SK-N-SH (cell line): ENCODE measurements at regions not wholly inside any gene's neighbourhood (a gene's known extent, or its start where the extent isn't known, plus 50 kb on each side); places are given as distances from the start of the nearest gene placed in this dataset.

Source experiments
- EP300 ChIP-seq, 2 experiments: IDR thresholded peaks; 2 replicates each; pipeline versions ENCODE4 v1.4.0 to v1.6.1; 2012; ENCODE audit warnings: borderline replicate concordance in 1 of 2, low read depth in 1 of 2, low read length in 1 of 2
- MXI1 ChIP-seq: IDR thresholded peaks from 2 replicates; pipeline ENCODE4 v1.6.1; 2012; ENCODE audit warnings: mild to moderate bottlenecking, low read depth, low read length, improper control_type of control experiment
- RAD21 ChIP-seq: IDR thresholded peaks from 2 replicates; pipeline ENCODE4 v1.6.1; 2012; ENCODE audit warnings: mild to moderate bottlenecking, low read length
- RFX5 ChIP-seq: IDR thresholded peaks from 2 replicates; pipeline ENCODE4 v1.6.1; 2012; ENCODE audit warnings: mild to moderate bottlenecking, improper control_type of control experiment, low read length
- TCF12 ChIP-seq: IDR thresholded peaks from 2 replicates; pipeline ENCODE4 v1.4.0; 2012
- YY1 ChIP-seq: IDR thresholded peaks from 2 replicates; pipeline ENCODE4 v1.4.0; 2012; ENCODE audit warnings: low read depth, mild to moderate bottlenecking
- TF ChIP-seq, protein P1 (sequence below): fragments of 200-600 bp; sonication (generic); IDR thresholded peaks from 2 replicates; pipeline ENCODE4 v1.6.1; 2017; ENCODE audit warnings: antibody characterized with exemption, mild to moderate bottlenecking, moderate library complexity
- TF ChIP-seq, protein P2 (sequence below): IDR thresholded peaks from 2 replicates; pipeline ENCODE4 v1.6.1; 2012; ENCODE audit warnings: mild to moderate bottlenecking, low read depth, low read length, moderate library complexity
- TF ChIP-seq, protein P3 (sequence below): IDR thresholded peaks from 2 replicates; pipeline ENCODE4 v1.4.0; 2012; ENCODE audit warnings: low read depth, borderline replicate concordance

DNA sequence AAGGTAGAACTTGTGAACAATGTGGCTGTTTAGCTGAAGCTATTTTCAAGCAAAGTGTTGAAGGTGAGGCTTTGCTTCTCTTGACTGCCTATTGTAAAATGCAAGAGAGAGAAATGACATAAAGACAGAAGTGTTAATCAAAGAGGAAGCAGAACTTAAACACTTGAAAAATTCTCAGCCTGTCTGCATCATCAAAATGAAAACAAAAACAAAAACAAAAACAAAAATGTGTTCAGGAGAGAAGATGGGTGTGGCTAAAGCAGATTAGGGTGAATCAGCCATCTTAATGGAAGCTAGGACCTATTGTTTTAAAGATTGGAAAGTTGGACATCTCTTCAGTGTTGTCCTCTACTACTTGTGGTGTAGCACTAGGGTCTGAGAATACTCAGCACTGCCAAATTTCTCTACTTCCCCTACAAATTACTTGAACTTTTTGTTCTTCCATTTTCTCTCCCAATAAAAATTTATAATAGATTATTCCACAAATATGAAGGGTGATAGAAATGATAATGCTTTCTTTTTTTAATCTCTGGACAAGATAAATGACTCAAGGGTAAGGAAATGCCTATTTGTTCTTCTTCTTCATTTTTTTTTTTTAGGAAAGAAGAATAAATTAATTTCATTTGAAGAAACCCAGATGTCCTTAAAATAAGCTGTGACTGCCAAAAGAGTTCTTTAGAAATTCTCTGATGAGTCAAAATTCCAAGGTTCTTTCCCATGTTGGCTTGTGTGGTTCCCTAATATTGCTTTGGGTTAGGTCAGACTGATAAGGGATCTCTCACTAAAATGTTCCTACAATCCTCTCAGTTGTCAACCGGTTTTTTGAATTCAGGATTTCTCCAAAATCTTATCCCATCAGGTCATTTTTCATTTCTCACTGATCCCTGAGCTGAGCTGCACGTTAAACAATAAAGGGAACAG is 571.2 kb upstream of the ZEB2 start:
- TF ChIP-seq, protein P1, sequence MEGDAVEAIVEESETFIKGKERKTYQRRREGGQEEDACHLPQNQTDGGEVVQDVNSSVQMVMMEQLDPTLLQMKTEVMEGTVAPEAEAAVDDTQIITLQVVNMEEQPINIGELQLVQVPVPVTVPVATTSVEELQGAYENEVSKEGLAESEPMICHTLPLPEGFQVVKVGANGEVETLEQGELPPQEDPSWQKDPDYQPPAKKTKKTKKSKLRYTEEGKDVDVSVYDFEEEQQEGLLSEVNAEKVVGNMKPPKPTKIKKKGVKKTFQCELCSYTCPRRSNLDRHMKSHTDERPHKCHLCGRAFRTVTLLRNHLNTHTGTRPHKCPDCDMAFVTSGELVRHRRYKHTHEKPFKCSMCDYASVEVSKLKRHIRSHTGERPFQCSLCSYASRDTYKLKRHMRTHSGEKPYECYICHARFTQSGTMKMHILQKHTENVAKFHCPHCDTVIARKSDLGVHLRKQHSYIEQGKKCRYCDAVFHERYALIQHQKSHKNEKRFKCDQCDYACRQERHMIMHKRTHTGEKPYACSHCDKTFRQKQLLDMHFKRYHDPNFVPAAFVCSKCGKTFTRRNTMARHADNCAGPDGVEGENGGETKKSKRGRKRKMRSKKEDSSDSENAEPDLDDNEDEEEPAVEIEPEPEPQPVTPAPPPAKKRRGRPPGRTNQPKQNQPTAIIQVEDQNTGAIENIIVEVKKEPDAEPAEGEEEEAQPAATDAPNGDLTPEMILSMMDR, result no peak
- TF ChIP-seq, protein P2, sequence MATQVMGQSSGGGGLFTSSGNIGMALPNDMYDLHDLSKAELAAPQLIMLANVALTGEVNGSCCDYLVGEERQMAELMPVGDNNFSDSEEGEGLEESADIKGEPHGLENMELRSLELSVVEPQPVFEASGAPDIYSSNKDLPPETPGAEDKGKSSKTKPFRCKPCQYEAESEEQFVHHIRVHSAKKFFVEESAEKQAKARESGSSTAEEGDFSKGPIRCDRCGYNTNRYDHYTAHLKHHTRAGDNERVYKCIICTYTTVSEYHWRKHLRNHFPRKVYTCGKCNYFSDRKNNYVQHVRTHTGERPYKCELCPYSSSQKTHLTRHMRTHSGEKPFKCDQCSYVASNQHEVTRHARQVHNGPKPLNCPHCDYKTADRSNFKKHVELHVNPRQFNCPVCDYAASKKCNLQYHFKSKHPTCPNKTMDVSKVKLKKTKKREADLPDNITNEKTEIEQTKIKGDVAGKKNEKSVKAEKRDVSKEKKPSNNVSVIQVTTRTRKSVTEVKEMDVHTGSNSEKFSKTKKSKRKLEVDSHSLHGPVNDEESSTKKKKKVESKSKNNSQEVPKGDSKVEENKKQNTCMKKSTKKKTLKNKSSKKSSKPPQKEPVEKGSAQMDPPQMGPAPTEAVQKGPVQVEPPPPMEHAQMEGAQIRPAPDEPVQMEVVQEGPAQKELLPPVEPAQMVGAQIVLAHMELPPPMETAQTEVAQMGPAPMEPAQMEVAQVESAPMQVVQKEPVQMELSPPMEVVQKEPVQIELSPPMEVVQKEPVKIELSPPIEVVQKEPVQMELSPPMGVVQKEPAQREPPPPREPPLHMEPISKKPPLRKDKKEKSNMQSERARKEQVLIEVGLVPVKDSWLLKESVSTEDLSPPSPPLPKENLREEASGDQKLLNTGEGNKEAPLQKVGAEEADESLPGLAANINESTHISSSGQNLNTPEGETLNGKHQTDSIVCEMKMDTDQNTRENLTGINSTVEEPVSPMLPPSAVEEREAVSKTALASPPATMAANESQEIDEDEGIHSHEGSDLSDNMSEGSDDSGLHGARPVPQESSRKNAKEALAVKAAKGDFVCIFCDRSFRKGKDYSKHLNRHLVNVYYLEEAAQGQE, result 0 out of 2 replicates have a peak, but pooled peaks have one; percentile 30
- TF ChIP-seq EP300 (IDR thresholded peaks at IDR 0.05; ENCODE audit: borderline replicate concordance in 1 of 2, low read depth in 1 of 2, low read length in 1 of 2) (peak in 1 of 2 experiments; percentile 98; a peak in 3 of 4 replicates), MXI1 (no peak), TCF12 (peak; percentile 99), YY1 (peak; percentile 44; the same call in 1 of the 2 replicates), RFX5 (no peak), RAD21 (no peak)
- TF ChIP-seq, protein P3, sequence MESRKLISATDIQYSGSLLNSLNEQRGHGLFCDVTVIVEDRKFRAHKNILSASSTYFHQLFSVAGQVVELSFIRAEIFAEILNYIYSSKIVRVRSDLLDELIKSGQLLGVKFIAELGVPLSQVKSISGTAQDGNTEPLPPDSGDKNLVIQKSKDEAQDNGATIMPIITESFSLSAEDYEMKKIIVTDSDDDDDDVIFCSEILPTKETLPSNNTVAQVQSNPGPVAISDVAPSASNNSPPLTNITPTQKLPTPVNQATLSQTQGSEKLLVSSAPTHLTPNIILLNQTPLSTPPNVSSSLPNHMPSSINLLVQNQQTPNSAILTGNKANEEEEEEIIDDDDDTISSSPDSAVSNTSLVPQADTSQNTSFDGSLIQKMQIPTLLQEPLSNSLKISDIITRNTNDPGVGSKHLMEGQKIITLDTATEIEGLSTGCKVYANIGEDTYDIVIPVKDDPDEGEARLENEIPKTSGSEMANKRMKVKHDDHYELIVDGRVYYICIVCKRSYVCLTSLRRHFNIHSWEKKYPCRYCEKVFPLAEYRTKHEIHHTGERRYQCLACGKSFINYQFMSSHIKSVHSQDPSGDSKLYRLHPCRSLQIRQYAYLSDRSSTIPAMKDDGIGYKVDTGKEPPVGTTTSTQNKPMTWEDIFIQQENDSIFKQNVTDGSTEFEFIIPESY, result peak; percentile 63; the same call in 1 of the 2 replicates
